SIG-M5 treated with dmso at 0.1 percent for 504 hours (cell line): ENCODE measurements at regions not wholly inside any gene's neighbourhood (a gene's known extent, or its start where the extent isn't known, plus 50 kb on each side); places are given as distances from the start of the nearest gene placed in this dataset.

Experiments
- DNase-seq: peaks from one replicate; lab custom pipeline; 2025; ENCODE audit not compliant: unreplicated experiment; lab: John Stamatoyannopoulos, UW

GRCh38 chr2:173419506-173419905, 64.8 kb downstream of the CDCA7 start:
- DNase-seq = no peak

GRCh38 chr2:173424886-173425285, 70.2 kb downstream of the CDCA7 start:
- DNase-seq = no peak

GRCh38 chr2:173427887-173428668, 73.4 kb downstream of the CDCA7 start:
- no peak for DNase-seq

GRCh38 chr2:173431191-173431590, 76.5 kb downstream of the CDCA7 start:
- no peak for DNase-seq

- DNase-seq = peak; percentile 70
These were observed 77.5 kb downstream of the CDCA7 start for GRCh38 chr2:173432049-173432754.

- no peak for DNase-seq
These were observed 80.3 kb downstream of the CDCA7 start for GRCh38 chr2:173434762-173435569.

GRCh38 chr2:173435574-173435973, 80.9 kb downstream of the CDCA7 start:
- no peak for DNase-seq

GRCh38 chr2:173436088-173436487, 81.4 kb downstream of the CDCA7 start:
- DNase-seq = no peak

- no peak for DNase-seq
These were observed 86.5 kb downstream of the CDCA7 start for GRCh38 chr2:173441222-173441621.

GRCh38 chr2:173442542-173442941, 87.9 kb downstream of the CDCA7 start:
- no peak for DNase-seq

GRCh38 chr2:173446722-173447121, 92.0 kb downstream of the CDCA7 start:
- DNase-seq = no peak

- peak; percentile 48 for DNase-seq
These were observed 94.3 kb downstream of the CDCA7 start for GRCh38 chr2:173448938-173449471.

GRCh38 chr2:173451118-173451517, 96.4 kb downstream of the CDCA7 start:
- DNase-seq = no peak

GRCh38 chr2:173451941-173452340, 97.3 kb downstream of the CDCA7 start:
- DNase-seq = no peak

- no peak for DNase-seq
These were observed 97.7 kb downstream of the CDCA7 start for GRCh38 chr2:173452416-173452815.

GRCh38 chr2:173456960-173457359, 102.3 kb downstream of the CDCA7 start:
- no peak for DNase-seq

- no peak for DNase-seq
These were observed 102.7 kb downstream of the CDCA7 start for GRCh38 chr2:173457366-173457765.

GRCh38 chr2:173458991-173459780, 104.5 kb downstream of the CDCA7 start:
- DNase-seq = no peak

- DNase-seq = no peak
These were observed 108.5 kb downstream of the CDCA7 start for GRCh38 chr2:173462892-173463840.
